Endodermal cell (in vitro differentiated cells): ENCODE measurements at regions not wholly inside any gene's neighbourhood (a gene's known extent, or its start where the extent isn't known, plus 50 kb on each side); places are given as distances from the start of the nearest gene placed in this dataset.
A peak's percentile ranks its signal among the peaks of the same experiment; 100 is the strongest.
"Not testable (repeated sequence)": the region's sequence is repeated elsewhere in the genome, so short reads cannot be mapped to it uniquely, and the experiment has no call there.

Experiments
- DNase-seq: peaks from one replicate; pipeline ENCODE4 v3.0.0-alpha.2; 2017
- H3K27ac ChIP-seq: 2 replicates; pipeline ENCODE4 v1.5.1; 2013; ENCODE audit warnings: mild to moderate bottlenecking, low read depth, low read length, moderate library complexity
- H3K27me3 ChIP-seq: 2 replicates; pipeline ENCODE4 v1.6.1; 2013; ENCODE audit warnings: mild to moderate bottlenecking, low read length, moderate library complexity; ENCODE audit not compliant: insufficient read depth, control insufficient read depth, poor library complexity, severe bottlenecking
- H3K36me3 ChIP-seq: 2 replicates; pipeline ENCODE4 v1.7.0; 2013; ENCODE audit warnings: mild to moderate bottlenecking, low read length, moderate library complexity; ENCODE audit not compliant: control insufficient read depth, insufficient read depth
- H3K4me1 ChIP-seq: one replicate; pipeline ENCODE4 v1.7.0; 2013; ENCODE audit warnings: low read length; ENCODE audit not compliant: control insufficient read depth, insufficient read depth
- H3K4me3 ChIP-seq: 2 replicates; pipeline ENCODE4 v1.5.1; 2013; ENCODE audit warnings: mild to moderate bottlenecking, low read length, moderate library complexity
- H3K9ac ChIP-seq: 2 replicates; pipeline ENCODE4 v1.6.1; 2013; ENCODE audit warnings: mild to moderate bottlenecking, low read length, moderate library complexity; ENCODE audit not compliant: poor library complexity, severe bottlenecking; ENCODE audit errors: extremely low read depth
- H3K9me3 ChIP-seq: 2 replicates; pipeline ENCODE4 v1.6.1; 2013; ENCODE audit warnings: mild to moderate bottlenecking, low read length, moderate library complexity; ENCODE audit not compliant: control insufficient read depth
- H3K27ac Mint-ChIP-seq: 2 replicates; pipeline ENCODE4 v1.8.0; 2020; ENCODE audit warnings: mixed read lengths
- H3K27me3 Mint-ChIP-seq: 2 replicates; pipeline ENCODE4 v1.8.0; 2021; ENCODE audit warnings: mild to moderate bottlenecking, mixed read lengths; ENCODE audit not compliant: insufficient read depth
- H3K36me3 Mint-ChIP-seq: 2 replicates; pipeline ENCODE4 v1.8.0; 2020; ENCODE audit warnings: low read depth, mixed read lengths
- H3K4me1 Mint-ChIP-seq: 2 replicates; pipeline ENCODE4 v1.8.0; 2020; ENCODE audit warnings: mixed read lengths
- H3K4me3 Mint-ChIP-seq: 2 replicates; pipeline ENCODE4 v1.8.0; 2020; ENCODE audit warnings: mild to moderate bottlenecking, moderate library complexity, mixed read lengths
- H3K9me3 Mint-ChIP-seq: 2 replicates; pipeline ENCODE4 v1.8.0; 2020; ENCODE audit warnings: mild to moderate bottlenecking, mixed read lengths
- WGBS, 2 experiments: methylation state at CpG; one replicate each; pipeline versions ENCODE4 v1.1.5 to v1.1.7; 2013; ENCODE audit warnings: missing lambda C conversion rate in 2 of 2, mixed read lengths in 1 of 2; ENCODE audit not compliant: insufficient coverage in 1 of 2, insufficient read length in 1 of 2; 5-methylcytosine and 5-hydroxymethylcytosine counted together
- TF ChIP-seq, protein P1 (sequence below): fragments of 200-600 bp; sonication (generic); conservative IDR thresholded peaks from 2 replicates; pipeline ENCODE4 v1.5.0; 2021; ENCODE audit warnings: antibody characterized with exemption, mild to moderate bottlenecking

DNA sequence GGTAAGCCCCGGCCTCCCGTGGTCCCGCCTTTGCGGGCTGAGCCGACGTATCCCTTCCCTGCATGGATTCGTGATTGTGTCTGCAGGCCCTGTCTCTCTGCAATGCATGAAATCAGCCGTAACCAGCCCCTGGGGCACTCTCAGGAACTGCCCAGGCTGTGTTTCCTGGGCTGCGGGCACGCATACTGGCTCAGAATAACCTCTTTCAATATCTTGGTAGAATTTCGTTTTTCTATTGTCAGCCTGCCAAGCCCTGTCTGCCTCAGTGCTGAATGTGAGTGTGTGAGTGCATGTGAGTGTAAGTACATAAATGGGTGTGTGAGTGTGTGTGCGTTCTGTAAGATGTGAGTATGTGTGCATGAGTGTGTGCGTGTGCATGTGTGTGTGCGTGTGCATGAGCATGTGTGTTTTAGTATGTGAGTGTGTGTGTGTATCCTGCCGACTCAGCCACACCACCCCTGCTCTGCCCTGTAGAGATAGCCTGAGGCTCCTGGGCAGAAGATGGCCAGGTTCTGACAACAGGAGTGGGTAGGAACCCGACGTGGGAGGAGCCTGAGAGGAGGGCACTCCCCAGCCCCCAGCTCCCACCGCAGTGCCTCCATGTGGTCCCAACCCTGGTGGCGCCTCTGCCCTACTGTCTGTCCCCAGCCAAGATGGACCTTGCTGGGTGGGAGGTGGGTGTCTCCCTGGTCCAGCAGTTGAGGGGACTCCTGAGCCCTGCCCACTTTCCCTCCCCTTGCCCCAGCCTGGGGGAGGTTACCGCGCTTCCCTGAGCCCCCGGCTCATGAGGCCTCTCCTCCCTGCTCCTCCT is 268.8 kb downstream of the ADGRD1 start:
- WGBS, 2 experiments: 87 to 91% methylated on average over 14 to 22 of the region's 22 CpGs
- H3K36me3 ChIP-seq: no peaks in the 10 kb centered on the region
- Mint-ChIP-seq H3K9me3 (peaks cover 8% of the 10 kb centered on the region), H3K4me3 (no peak overlapping the region), H3K4me1 (peaks cover 14% of the 10 kb centered on the region), H3K36me3 (peaks cover 2% of the 10 kb centered on the region), H3K27ac (no peak overlapping the region), H3K27me3 (no peaks in the 10 kb centered on the region)
- peak; percentile 52 for DNase-seq
- no peaks in the 10 kb centered on the region for H3K27me3 ChIP-seq
- TF ChIP-seq, protein P1, sequence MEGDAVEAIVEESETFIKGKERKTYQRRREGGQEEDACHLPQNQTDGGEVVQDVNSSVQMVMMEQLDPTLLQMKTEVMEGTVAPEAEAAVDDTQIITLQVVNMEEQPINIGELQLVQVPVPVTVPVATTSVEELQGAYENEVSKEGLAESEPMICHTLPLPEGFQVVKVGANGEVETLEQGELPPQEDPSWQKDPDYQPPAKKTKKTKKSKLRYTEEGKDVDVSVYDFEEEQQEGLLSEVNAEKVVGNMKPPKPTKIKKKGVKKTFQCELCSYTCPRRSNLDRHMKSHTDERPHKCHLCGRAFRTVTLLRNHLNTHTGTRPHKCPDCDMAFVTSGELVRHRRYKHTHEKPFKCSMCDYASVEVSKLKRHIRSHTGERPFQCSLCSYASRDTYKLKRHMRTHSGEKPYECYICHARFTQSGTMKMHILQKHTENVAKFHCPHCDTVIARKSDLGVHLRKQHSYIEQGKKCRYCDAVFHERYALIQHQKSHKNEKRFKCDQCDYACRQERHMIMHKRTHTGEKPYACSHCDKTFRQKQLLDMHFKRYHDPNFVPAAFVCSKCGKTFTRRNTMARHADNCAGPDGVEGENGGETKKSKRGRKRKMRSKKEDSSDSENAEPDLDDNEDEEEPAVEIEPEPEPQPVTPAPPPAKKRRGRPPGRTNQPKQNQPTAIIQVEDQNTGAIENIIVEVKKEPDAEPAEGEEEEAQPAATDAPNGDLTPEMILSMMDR: no peak
- peaks cover 8% of the 10 kb centered on the region for H3K9me3 ChIP-seq
- H3K27ac ChIP-seq: peak overlapping the region; percentile 86
- H3K4me3 ChIP-seq: no peak overlapping the region
- H3K4me1 ChIP-seq: peaks cover 8% of the 10 kb centered on the region
- no peak overlapping the region for H3K9ac ChIP-seq

DNA sequence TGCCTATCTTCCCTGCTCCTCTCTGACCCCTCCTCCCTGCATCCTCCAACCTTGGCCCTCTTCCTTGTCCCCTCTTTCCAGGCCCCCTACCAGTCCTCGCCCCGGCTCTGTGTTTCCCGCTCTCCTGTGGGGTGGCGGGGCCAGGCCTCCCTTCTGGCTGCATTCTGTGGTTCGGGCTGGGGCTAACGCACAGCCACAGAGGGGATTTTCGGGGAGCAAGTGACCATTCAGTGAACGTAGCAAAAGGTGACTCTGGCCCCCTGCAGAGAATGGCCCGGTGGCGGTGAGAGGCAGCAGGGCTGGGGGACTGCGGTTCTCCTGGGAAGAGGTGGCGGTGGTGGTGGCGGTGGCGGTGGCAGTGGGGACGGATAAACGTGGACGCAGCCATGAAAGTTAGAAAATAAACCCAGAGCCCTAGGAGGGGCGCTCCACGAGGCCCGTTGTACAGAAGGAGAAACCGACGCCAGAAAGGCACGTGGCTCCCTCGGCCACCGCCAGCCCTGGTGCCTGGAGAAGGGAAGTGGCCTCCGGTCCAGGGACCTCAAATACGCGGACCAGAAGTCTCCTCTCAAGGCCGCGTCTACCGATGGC is 269.6 kb downstream of the ADGRD1 start:
- DNase-seq: peak; percentile 51
- no peak overlapping the region for H3K9ac ChIP-seq
- H3K4me1 ChIP-seq: peaks cover 8% of the 10 kb centered on the region
- Mint-ChIP-seq H3K4me3 (no peak overlapping the region), H3K36me3 (peaks cover 2% of the 10 kb centered on the region), H3K27me3 (no peaks in the 10 kb centered on the region), H3K9me3 (peaks cover 12% of the 10 kb centered on the region), H3K4me1 (peaks cover 7% of the 10 kb centered on the region), H3K27ac (no peak overlapping the region)
- H3K36me3 ChIP-seq: no peaks in the 10 kb centered on the region
- H3K9me3 ChIP-seq: peaks cover 9% of the 10 kb centered on the region
- 94 to 97% methylated on average over 20 to 31 of the region's 31 CpGs for WGBS, 2 experiments
- no peaks in the 10 kb centered on the region for H3K27me3 ChIP-seq
- TF ChIP-seq, protein P1: no peak
- H3K4me3 ChIP-seq: no peak overlapping the region
- H3K27ac ChIP-seq: no peak overlapping the region

DNA sequence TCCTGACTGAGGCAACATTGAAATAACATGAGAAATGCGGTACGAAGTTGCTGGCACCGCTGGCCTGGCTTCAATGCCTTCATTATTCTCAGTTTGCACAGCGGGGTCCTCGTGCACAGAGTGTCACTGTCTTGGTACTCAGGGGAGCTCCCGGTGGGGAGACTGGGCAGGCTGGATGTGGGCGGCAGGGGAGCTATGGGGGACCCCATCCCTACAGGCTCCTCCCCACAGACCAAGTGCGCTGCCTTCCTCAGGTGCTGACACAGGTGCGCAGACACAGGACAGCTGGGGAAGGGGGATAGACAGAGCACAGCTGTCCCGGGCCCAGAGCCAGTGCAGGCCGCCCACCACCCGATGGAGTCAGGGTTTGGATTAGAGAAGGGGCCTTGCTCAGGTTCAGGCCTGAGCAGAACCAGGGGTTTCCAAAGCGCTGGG is 270.1 kb downstream of the ADGRD1 start:
- WGBS, 2 experiments: 91 to 94% methylated on average over 8 to 13 of the region's 13 CpGs
- Mint-ChIP-seq H3K27me3 (no peaks in the 10 kb centered on the region), H3K4me3 (no peak overlapping the region)

DNA sequence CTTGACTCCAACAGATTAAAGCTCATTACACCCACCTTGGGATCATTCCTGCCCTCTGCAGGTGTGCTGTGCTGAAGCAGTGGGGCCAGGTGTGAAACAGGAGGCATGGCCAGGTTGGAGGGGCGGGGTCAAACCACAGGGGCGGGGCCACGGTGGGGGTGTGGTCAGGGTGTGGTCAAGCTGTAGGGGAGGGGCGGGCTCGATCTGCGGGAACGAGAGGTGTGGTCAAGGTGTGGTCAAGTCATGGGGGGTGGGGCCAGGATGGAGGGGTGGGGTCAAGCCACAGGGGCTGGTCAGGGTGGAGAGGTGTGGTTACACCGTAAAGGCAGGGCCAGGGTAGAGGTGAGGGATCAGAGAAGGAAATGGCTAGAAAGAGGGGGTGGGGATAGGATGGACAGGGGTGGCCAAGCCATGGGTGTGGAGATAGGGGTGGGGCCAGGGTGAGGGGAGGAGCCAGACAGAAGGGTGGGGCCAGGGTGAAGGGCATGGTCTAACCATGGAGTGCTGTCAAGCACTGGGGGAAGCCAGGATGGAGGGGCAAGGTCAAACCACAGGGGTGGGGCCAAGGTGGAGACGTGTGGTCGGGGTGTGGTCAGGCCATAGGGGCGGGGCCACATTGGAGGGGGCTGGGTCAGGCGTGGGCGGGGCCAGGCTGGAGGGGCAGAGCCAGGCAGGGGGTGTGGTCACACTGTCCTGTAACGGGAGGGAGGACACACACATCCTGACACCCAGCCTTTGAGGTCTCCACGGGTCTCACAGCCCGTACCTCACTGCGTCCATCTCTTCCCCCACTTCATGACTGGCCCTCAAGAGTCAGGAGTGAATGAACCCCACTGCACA is 270.7 kb downstream of the ADGRD1 start:
- H3K27ac ChIP-seq, H3K9ac ChIP-seq, H3K27me3 Mint-ChIP-seq, H3K4me1 Mint-ChIP-seq, H3K36me3 Mint-ChIP-seq, H3K36me3 ChIP-seq, H3K27ac Mint-ChIP-seq, H3K4me3 Mint-ChIP-seq, H3K4me1 ChIP-seq, H3K4me3 ChIP-seq, H3K27me3 ChIP-seq: not testable (repeated sequence)
- peak; percentile 99 for DNase-seq
- peaks cover 21% of the 10 kb centered on the region for H3K9me3 Mint-ChIP-seq
- WGBS, 2 experiments: 85% methylated on average over 6 of the region's 17 CpGs; no CpG with 5 or more reads in 1 of the 2 experiments
- peaks cover 14% of the 10 kb centered on the region for H3K9me3 ChIP-seq

More for the DNA sequence above, 270.1 kb downstream of the ADGRD1 start:
- Mint-ChIP-seq H3K9me3 (peaks cover 18% of the 10 kb centered on the region), H3K27ac (no peak overlapping the region), H3K4me1 (peaks cover 3% of the 10 kb centered on the region), H3K36me3 (peaks cover 2% of the 10 kb centered on the region)
- no peak for DNase-seq
- Histone ChIP-seq H3K9ac (no peak overlapping the region), H3K27me3 (no peaks in the 10 kb centered on the region), H3K9me3 (peaks cover 9% of the 10 kb centered on the region), H3K4me1 (peaks cover 3% of the 10 kb centered on the region), H3K27ac (no peak overlapping the region), H3K4me3 (no peak overlapping the region), H3K36me3 (no peaks in the 10 kb centered on the region)
- TF ChIP-seq, protein P1: no peak
